Activated CD4-positive, alpha-beta T cell treated with anti-CD3 and anti-CD28 coated beads for 36 hours (primary cell): ENCODE measurements at regions not wholly inside any gene's neighbourhood (a gene's known extent, or its start where the extent isn't known, plus 50 kb on each side); places are given as distances from the start of the nearest gene placed in this dataset.

Source experiments
- ATAC-seq: fragments of 200-7000 bp; cut with Tn5 transposase; one replicate; pipeline ENCODE4 v1.10.0; 2021; ENCODE audit warnings: mild to moderate bottlenecking, moderate library complexity
- CTCF ChIA-PET: fragments of 350-600 bp; sonication (Branson Sonifier 250); formaldehyde crosslinking; loops from one replicate; lab custom pipeline; 2021; ENCODE audit warnings: antibody characterized with exemption; lab: Charles Lee
- POLR2A ChIA-PET: fragments of 350-600 bp; sonication (Branson Sonifier 250); formaldehyde crosslinking; loops from one replicate; lab custom pipeline; 2021; ENCODE audit warnings: antibody characterized with exemption, inconsistent platforms; lab: Charles Lee
- DNase-seq: peaks from one replicate; pipeline ENCODE4 v3.0.0-alpha.2; 2020
- H3K27ac Mint-ChIP-seq: one replicate; pipeline ENCODE4 v1.8.0; 2021; ENCODE audit warnings: mixed read lengths
- H3K27me3 Mint-ChIP-seq: one replicate; pipeline ENCODE4 v1.8.0; 2021; ENCODE audit warnings: mixed read lengths
- H3K36me3 Mint-ChIP-seq: one replicate; pipeline ENCODE4 v1.8.0; 2021; ENCODE audit warnings: low read depth, mixed read lengths
- H3K4me1 Mint-ChIP-seq: one replicate; pipeline ENCODE4 v1.8.0; 2021; ENCODE audit warnings: mixed read lengths
- H3K4me3 Mint-ChIP-seq: one replicate; pipeline ENCODE4 v1.8.0; 2021; ENCODE audit warnings: mild to moderate bottlenecking, moderate library complexity, mixed read lengths
- H3K9me3 Mint-ChIP-seq: one replicate; pipeline ENCODE4 v1.8.0; 2021; ENCODE audit warnings: low read depth, mixed read lengths
- intact Hi-C, 2 experiments: fragments of 100-400 bp; cut with DNase I in 1 of 2; cut with micrococcal nuclease in 1 of 2; formaldehyde crosslinking; loops; one replicate each; pipeline versions ENCODE4 v1.14.2 to v1.15.1; 2022 to 2024; cut with DNase I, micrococcal nuclease

DNA sequence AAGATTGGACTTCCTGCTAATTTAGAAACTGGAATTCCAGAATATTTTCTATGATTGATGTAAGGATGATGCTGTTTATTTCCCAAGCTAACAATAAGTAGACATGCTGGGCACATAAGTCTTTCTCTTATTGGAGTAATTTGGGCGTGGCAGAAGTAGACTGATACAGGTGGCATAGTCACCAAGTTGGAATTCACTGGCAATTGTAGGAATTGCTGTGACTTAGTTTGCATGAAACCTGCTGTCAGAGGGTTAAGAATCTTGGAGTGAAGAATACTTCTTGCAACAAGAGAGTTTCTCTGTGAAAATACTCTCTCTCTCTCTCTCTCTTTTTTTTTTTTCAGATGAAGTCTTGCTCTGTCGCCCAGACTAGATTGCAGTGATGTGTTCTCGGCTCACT lies 569.7 kb downstream of the REEP3 start:
- no peaks in the 10 kb centered on the region for H3K4me1 Mint-ChIP-seq
- no peaks in the 10 kb centered on the region for H3K36me3 Mint-ChIP-seq
- H3K4me3 Mint-ChIP-seq = no peak overlapping the region
- no peak for DNase-seq
- POLR2A ChIA-PET = no interaction called here
- no peaks in the 10 kb centered on the region for H3K27me3 Mint-ChIP-seq
- no peak for ATAC-seq
- intact Hi-C loops = no loop called here
- CTCF ChIA-PET = no interaction called here
- H3K27ac Mint-ChIP-seq = no peak overlapping the region
- no peaks in the 10 kb centered on the region for H3K9me3 Mint-ChIP-seq

DNA sequence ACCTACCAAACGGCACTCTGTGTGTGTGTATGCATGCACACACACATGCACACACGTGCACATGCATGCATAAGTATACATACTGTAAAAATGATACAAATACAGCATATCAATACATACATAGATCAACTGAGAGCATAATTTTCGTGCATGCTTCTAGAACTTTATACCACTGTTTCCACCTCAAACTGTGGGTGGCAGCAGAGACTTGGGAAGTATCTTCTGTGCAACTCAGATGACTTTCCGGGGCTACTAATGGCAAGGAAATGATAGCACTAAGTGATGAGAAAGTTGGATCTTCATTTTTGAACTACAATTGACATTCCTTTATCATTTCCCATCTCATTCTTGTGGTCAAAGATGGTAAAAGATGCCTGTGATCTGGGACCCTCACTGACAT lies 570.7 kb downstream of the REEP3 start:
- H3K27ac Mint-ChIP-seq = no peak overlapping the region
- no peaks in the 10 kb centered on the region for H3K4me1 Mint-ChIP-seq
- ChIA-PET POLR2A (no interaction called here), CTCF (no interaction called here)
- H3K9me3 Mint-ChIP-seq = no peaks in the 10 kb centered on the region
- DNase-seq (no peak), ATAC-seq (no peak)
- no peaks in the 10 kb centered on the region for H3K27me3 Mint-ChIP-seq
- H3K4me3 Mint-ChIP-seq = no peak overlapping the region
- H3K36me3 Mint-ChIP-seq = no peaks in the 10 kb centered on the region
- intact Hi-C loops = no loop called here

DNA sequence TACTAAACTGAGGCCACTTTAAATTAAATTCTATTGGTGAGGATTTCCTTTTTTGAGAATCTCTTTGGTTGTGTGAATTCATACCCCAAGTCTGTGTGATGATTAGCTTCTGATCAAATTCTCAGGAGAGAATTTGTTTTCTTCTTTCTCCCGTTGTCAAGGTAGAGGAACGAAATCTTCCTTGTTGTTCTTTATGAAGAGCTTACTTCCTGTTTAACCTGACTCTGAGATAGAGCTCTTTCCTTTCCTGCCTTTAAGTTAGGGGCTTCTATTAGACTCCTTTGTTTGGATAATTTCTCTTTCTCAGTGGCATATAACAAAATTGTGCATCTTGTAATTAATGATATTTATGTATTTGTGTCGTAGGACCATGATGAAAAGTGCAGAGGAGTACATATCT lies 572.1 kb downstream of the REEP3 start:
- CTCF ChIA-PET = no interaction called here
- POLR2A ChIA-PET = no interaction called here
- no peak for ATAC-seq

DNA sequence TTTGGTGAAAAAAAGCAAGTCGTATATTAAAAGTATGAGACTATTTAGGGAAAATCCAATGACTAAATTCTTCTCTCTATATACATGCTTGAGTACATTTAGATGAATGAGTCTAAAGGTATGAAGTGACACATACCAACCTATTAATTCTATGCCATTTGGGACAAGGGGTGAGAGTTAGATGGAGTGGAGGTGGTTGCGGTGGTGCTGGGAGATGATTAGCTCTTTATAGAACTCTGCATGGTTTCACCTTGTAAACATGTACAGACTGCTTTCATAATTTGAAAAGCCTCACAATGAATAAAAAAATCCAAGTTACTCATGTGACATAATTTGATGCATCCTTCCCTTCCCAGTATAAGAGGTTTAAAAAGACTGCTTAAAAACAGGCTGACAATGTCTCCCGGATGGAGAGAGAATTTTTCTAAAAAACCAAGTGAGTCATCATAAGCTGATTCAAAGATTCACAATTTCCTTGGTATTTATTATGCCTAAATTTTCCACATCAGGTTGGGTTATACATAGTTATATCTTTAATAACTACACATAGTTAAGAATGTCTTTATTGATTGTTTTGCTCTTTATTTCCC lies 572.8 kb downstream of the REEP3 start:
- CTCF ChIA-PET = no interaction called here
- Mint-ChIP-seq H3K4me3 (no peak overlapping the region), H3K9me3 (no peaks in the 10 kb centered on the region), H3K27me3 (no peaks in the 10 kb centered on the region), H3K36me3 (no peaks in the 10 kb centered on the region), H3K4me1 (no peaks in the 10 kb centered on the region), H3K27ac (no peak overlapping the region)
- DNase-seq = no peak
- ATAC-seq = no peak
- POLR2A ChIA-PET = interaction anchor here (0.6 kb wide), 1 partner anchor 432 kb away, joined by 3 read pairs; no protein-coding TSS in a partner anchor
- intact Hi-C loops = no loop called here

More for the DNA sequence above, 572.1 kb downstream of the REEP3 start:
- no peak for DNase-seq
- intact Hi-C loops = no loop called here
- Mint-ChIP-seq H3K4me1 (no peaks in the 10 kb centered on the region), H3K36me3 (no peaks in the 10 kb centered on the region), H3K9me3 (no peaks in the 10 kb centered on the region), H3K4me3 (no peak overlapping the region), H3K27me3 (no peaks in the 10 kb centered on the region), H3K27ac (no peak overlapping the region)

DNA sequence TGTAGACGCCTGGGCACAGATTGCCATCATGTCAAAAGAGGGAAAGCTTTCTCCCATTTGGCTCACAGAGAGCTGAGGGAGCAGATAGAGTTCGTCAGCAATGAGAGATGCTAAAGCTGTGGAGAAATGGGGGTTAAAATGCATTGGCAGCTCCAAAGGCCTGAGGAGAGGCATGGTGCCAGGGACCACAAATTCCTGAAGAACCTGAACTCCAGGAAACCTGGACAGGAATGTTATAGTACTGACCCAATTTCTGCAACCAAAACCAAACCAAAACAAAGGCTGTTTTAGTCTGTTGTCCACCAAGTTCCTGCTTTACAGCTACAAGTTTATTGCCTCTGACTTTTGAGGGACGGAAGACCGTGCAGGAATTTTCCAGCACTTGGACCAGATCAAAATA lies 575.7 kb downstream of the REEP3 start:
- intact Hi-C loops = no loop called here
- POLR2A ChIA-PET = no interaction called here
- H3K27ac Mint-ChIP-seq = no peak overlapping the region
- H3K9me3 Mint-ChIP-seq = no peaks in the 10 kb centered on the region
- no peaks in the 10 kb centered on the region for H3K27me3 Mint-ChIP-seq
- ATAC-seq = no peak
- H3K4me1 Mint-ChIP-seq = no peaks in the 10 kb centered on the region
- CTCF ChIA-PET = no interaction called here
- no peaks in the 10 kb centered on the region for H3K36me3 Mint-ChIP-seq
- H3K4me3 Mint-ChIP-seq = no peak overlapping the region
- DNase-seq = no peak

DNA sequence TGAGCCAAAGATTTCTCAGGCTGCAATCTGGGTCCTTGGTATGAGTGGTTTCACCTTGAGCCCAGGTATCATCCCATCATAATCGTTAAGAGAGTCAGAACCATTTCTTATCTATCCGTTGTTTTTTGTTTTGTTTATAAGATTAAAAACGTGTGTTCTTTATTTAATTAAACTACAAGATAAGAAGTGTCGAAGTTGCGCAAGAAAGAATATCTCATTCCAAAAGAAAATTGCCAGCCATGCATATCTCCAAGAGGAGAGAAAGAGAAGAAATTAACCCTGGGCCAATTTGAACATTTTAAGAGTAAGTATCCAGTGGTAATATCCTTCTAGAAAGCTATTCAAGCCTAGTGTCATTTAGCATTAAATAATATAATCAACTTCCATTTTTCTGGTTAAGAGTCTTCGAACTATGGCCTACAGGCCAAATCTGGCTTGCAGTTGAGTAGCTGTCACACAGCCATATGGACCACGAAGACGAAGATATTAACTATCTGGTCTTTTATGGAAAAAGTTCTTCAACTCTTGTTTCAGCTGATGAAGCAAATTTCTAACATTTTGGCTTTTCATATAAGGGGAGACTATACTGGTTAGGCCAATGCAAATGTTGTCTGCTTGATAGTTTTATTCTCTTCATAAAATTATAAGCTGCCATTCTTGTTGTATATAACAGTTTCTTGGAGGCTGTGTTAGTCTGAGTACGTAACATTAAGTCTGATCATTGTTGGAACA lies 576.4 kb downstream of the REEP3 start:
- no peak for ATAC-seq
- no peaks in the 10 kb centered on the region for H3K4me1 Mint-ChIP-seq
- no peaks in the 10 kb centered on the region for H3K27me3 Mint-ChIP-seq
- intact Hi-C loops = no loop called here
- ChIA-PET POLR2A (no interaction called here), CTCF (no interaction called here)
- H3K9me3 Mint-ChIP-seq = no peaks in the 10 kb centered on the region
- H3K27ac Mint-ChIP-seq = no peak overlapping the region
- no peak overlapping the region for H3K4me3 Mint-ChIP-seq
- no peaks in the 10 kb centered on the region for H3K36me3 Mint-ChIP-seq
- DNase-seq = no peak

DNA sequence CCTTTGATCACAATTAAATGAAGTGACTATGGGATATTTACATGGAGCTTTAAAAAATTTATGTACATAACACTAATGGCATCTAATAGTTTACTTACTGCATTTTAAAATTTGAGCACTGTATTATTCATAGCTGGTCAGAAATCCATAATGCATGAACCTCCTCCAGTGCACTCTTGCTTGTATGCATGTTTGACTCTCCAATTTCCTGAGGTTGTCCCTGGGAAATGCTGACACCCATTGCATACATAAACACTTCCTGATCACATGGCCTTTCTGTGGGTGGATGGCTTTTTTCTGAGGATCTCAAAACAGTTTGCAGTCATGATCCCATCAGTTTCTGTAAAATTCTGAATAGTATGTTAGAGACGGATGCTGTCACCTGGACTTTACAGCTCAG lies 577.8 kb downstream of the REEP3 start:
- DNase-seq (no peak), ATAC-seq (no peak)
- ChIA-PET CTCF (interaction anchor here (1.0 kb wide), 1 partner anchor 58 kb away, joined by 4 read pairs; no protein-coding TSS in a partner anchor), POLR2A (no interaction called here)
- H3K27ac Mint-ChIP-seq = no peak overlapping the region
- H3K27me3 Mint-ChIP-seq = no peaks in the 10 kb centered on the region
- H3K4me3 Mint-ChIP-seq = no peak overlapping the region
- H3K4me1 Mint-ChIP-seq = no peaks in the 10 kb centered on the region
- H3K36me3 Mint-ChIP-seq = no peaks in the 10 kb centered on the region
- intact Hi-C loops = no loop called here
- no peaks in the 10 kb centered on the region for H3K9me3 Mint-ChIP-seq

DNA sequence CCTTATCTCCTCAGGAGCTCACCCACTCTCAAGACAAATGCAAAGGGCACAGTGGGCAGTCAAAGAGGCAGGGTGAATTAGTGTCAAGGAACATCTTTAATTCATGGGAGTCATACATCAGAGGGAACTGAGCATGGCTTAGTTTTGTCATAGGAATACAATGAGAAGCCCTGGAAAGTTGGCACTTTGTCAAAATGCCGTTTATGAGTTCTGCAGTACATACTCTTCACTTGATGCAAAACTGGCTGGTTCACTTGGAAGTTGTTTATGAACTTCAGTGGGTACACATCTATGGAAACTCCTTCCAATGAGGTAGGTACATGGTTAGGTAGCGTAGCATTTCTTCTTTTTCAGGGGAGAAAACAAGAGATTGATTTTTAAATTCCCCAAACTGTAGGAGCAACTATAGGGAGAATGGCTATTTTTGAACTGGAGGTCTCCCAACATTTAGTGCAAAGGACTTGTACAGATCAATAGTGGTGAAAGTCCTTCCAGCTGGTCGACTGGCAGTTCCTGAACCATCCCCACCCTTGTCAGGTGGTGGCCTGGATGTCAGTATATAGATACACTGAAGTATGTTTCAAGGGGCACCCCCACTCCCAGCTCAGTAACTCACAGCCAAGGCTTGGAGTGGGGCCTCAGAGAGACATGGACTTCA lies 580.5 kb downstream of the REEP3 start:
- DNase-seq (no peak), ATAC-seq (no peak)
- Mint-ChIP-seq H3K36me3 (no peaks in the 10 kb centered on the region), H3K27me3 (no peaks in the 10 kb centered on the region), H3K9me3 (no peaks in the 10 kb centered on the region), H3K4me3 (no peak overlapping the region), H3K27ac (no peak overlapping the region), H3K4me1 (no peaks in the 10 kb centered on the region)
- intact Hi-C loops = no loop called here
- POLR2A ChIA-PET = no interaction called here
- CTCF ChIA-PET = no interaction called here

DNA sequence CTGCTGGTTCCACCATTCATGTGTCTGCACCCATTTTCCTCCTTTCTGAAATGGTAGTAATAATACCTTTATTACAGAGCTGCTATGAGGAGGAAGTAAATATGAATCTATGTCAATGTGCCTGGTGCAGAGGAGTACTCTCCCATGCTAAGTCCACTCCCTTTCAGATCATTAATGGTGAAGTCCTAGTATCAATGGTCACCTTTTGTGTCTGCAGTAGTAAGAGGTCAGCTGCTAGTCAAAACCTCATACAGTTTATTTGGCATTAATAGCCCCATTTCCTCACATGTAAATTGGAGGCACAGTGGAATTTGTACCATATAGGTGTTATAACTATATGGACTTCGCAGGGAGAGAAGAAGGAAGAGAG lies 581.0 kb downstream of the REEP3 start:
- ATAC-seq (no peak), DNase-seq (no peak)
- no peaks in the 10 kb centered on the region for H3K4me1 Mint-ChIP-seq
- H3K36me3 Mint-ChIP-seq = no peaks in the 10 kb centered on the region
- no peaks in the 10 kb centered on the region for H3K27me3 Mint-ChIP-seq
- H3K27ac Mint-ChIP-seq = no peak overlapping the region
- H3K9me3 Mint-ChIP-seq = no peaks in the 10 kb centered on the region
- ChIA-PET CTCF (no interaction called here), POLR2A (no interaction called here)
- intact Hi-C loops = no loop called here
- no peak overlapping the region for H3K4me3 Mint-ChIP-seq

DNA sequence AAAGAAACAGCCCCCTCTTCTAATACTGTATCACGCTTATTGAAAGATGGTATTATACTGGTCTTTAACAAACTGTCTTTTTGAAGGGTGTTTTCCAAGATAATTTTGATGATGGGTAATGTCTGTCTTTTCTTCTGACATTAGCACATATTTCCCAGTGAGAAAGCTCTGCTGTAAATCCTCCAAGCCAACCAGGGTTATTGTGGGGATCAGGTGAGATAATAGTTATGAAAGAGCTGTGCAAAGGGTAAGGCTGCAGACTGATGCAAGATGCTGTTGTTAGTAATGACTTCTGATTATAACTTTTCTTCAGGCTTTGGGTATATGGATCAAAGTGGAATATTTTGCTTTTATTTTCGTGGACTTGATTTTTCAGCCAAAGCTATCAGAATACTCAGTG lies 581.7 kb downstream of the REEP3 start:
- POLR2A ChIA-PET = no interaction called here
- Mint-ChIP-seq H3K4me3 (no peak overlapping the region), H3K36me3 (no peaks in the 10 kb centered on the region), H3K9me3 (no peaks in the 10 kb centered on the region), H3K27ac (no peak overlapping the region), H3K27me3 (no peaks in the 10 kb centered on the region), H3K4me1 (no peaks in the 10 kb centered on the region)
- intact Hi-C loops = no loop called here
- CTCF ChIA-PET = no interaction called here
- DNase-seq (no peak), ATAC-seq (no peak)

DNA sequence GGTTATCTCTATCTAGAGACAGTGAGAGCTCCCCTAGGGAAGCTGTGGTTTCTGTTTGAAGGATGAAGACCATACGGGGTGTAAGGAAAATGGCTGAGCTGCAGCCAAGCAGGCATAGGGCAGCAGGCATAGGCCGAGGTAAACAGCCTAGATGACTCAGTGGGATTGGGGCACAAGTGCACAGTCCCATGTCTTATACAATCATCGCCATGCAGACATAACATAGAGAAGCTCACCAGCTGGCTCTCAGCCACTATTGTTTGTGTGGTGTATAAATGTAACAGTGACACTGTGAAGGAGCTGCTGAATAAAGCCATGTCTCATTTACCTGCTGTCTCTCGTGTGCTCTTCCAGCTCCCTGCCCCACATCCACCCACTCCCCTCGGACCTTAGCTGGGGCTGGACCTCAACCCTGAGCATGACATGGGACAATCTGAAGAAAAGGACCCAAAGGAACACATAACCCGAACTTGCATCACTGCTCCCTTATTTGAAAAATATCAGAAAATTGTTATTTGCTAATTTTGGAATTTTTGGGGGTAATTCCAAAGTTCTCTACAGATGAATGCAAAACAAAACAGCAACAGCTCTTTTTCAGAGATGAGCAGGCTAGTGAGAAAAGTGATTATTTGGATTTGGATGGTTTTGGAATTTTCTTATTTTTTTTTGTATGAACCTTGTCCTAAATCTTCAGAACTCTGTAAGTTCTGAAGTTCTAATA lies 582.7 kb downstream of the REEP3 start:
- H3K9me3 Mint-ChIP-seq = no peaks in the 10 kb centered on the region
- no peak for ATAC-seq
- H3K27me3 Mint-ChIP-seq = no peaks in the 10 kb centered on the region
- H3K4me1 Mint-ChIP-seq = no peaks in the 10 kb centered on the region
- intact Hi-C loops = no loop called here
- H3K36me3 Mint-ChIP-seq = no peaks in the 10 kb centered on the region
- CTCF ChIA-PET = interaction anchor here (1.3 kb wide), 1 partner anchor 13 kb away, joined by 3 read pairs; no protein-coding TSS in a partner anchor
- no peak overlapping the region for H3K4me3 Mint-ChIP-seq
- no peak for DNase-seq
- POLR2A ChIA-PET = no interaction called here
- H3K27ac Mint-ChIP-seq = no peak overlapping the region
